Activated T-cell treated with anti-CD3 and anti-CD28 coated beads, Interleukin-2, amount 50 U/mL, for 48 hours (primary cell): ENCODE measurements at regions not wholly inside any gene's neighbourhood (a gene's known extent, or its start where the extent isn't known, plus 50 kb on each side); places are given as distances from the start of the nearest gene placed in this dataset.
"Not testable (repeated sequence)": the region's sequence is repeated elsewhere in the genome, so short reads cannot be mapped to it uniquely, and the experiment has no call there.

ENCODE experiments used
- DNase-seq, 2 experiments: peaks; one replicate each; pipeline ENCODE4 v3.0.0-alpha.2; 2020

DNA sequence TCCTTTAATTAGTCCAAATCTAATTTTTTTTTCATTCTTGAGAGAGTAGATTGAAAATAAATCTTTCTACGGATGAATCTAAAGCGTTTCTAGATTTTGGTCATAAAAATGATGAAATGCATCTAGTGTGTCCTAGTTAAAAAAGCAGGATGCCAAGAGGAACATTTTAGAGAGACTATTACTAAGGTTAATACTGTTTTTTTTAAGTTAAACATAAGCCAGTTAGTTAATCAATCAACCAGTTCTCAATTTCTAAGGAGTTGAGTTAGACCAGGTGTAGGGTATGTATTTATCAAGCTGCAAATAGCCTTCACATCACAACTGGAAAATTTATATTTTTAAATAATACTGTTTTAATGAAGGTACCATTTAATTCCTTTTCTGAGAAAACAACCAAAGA lies 679.5 kb upstream of the IGFBP7 start:
- no peak for DNase-seq

GRCh38 chr4:57777876-57778275 lies 667.7 kb upstream of the IGFBP7 start:
- no peak for DNase-seq

- no peak for DNase-seq
Observed at GRCh38 chr4:57774681-57775080, 664.5 kb upstream of the IGFBP7 start.

DNA sequence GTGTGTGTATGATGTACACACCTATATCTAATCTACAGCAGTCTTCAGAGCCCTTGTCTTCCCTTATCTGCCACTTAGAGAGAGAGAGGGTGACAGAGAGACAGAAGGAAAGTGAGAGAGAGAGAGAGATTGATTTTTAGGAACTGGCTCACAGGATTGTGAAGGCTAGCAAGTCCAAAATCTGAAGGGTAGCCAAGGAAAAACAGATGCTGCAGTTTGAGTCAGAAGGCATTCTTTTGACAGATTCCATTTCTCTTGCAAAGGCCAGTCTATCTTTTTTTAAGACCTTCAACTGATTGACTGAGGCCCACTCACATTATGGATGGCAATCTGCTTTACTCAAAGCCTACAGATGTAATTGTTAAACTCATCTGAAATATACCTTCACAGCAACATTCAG lies 664.0 kb upstream of the IGFBP7 start:
- DNase-seq, result no peak

GRCh38 chr4:57766341-57766740 lies 656.2 kb upstream of the IGFBP7 start:
- DNase-seq, result no peak

- DNase-seq, result no peak
Observed at GRCh38 chr4:57764856-57765255, 654.7 kb upstream of the IGFBP7 start.

DNA sequence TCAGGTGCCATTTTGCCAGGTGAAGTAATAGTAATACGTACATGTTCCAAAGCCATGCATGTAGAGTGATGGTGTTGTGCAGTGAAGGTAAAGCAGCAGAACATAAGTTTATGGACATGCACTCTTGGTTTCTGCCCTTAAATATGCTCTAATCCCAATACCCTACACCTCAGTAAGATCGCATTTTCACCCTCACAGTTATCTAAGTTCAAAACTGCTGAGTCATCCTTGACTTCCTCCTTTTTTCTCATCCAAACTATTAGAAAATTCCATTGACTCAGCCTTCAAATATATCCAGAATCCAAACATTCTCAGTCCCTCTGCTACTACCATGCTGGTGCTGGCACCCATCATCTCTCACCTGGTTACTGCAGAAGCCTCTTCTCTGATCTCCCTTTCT lies 652.9 kb upstream of the IGFBP7 start:
- DNase-seq, result no peak

DNA sequence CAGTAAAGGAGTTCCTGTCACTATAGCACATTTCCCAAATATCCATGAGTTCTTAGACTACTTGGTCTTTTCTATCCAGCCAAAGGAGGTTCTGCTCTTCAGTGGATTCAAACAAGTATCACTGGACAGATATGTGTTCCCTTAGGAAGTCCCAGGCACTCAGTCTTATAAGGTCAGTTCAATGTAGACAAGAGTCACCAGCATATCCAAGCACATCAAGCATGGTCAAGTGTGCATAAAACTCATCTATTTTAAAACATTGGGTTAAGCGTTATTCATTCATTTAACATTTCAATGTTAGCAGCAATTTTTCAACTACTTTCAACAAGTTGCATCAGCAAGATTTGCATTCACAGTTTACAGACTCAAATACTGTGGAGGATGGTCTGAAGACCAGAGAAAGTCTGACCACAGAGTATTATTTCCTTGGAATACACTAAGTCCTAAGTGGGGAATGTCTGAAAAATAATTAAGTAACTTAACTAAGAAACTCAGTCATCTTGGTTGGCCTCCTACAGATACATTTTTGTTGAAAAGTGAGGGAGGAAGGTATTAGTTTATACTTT lies 630.5 kb upstream of the IGFBP7 start:
- no peak for DNase-seq

DNA sequence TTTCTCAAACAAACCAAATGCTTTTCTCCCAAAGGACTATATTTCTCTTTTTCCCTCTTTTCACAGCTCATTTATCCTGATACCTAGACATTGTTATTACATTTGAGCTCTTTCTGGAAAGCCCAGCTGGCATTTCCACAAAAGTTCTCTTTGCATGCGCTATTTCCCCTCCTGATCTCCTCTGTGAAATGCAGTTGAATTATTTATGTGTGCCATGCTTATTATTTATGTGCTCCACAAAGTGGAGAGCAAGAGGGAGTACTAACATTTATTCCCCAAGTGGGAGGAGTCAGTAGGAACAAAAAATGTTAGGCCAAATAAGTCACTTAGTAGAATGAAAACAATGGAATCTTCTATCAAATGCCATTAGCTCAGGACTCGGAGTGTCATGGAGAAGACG lies 626.6 kb upstream of the IGFBP7 start:
- DNase-seq, result no peak

- DNase-seq, result no peak
Observed at GRCh38 chr4:57734104-57734670, 624.0 kb upstream of the IGFBP7 start.

DNA sequence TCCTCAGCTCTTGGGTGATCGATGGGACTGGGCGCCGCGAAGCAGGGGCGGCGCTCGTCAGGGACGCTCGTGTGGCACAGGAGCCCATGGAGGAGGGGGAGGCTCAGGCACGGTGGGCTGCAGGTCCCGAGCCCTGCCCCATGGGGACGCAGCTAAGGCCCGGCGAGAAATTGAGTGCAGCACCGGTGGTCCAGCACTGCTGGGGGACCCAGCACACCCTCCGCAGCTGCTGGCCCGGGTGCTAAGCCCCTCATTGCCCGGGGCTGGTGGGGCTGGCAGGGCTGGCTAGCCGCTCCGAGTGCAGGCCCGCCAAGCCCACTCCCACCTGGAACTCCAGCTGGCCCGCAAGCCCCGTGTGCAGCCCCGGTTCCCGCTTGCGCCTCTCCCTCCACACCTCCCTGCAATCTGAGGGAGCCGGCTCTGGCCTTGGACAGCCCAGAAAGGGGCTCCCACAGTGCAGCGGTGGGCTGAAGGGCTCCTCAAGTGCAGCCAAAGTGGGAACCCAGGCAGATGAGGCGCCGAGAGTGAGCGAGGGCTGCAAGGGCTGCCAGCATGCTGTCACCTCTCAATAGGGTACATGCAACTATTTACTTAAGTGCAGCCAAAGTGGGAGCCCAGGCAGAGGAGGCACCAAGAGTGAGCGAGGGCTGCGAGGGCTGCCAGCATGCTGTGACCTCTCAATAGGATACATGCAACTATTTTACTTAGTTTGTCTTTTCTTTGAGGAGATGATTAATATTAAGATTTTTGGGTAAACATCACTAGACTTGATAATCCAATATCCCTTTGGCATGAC lies 619.8 kb upstream of the IGFBP7 start:
- not testable (repeated sequence) for DNase-seq

DNA sequence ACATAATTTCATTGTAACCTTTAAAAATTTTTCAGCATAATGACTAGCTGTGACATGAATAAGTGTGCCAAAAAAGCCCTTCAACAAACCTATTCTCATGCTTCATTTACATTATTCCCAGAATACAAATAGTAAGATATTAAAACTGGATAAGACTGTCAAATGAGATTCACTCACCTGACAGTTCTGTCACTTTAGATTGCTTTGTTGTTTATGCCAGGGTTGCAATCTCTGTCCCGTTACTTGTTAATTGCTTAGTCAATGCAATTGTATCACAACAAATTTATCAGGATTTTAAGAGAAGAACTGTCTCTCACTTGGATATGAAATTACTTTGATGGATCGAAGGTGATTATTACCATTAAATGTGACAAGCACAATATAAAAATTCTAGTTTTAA lies 616.0 kb upstream of the IGFBP7 start:
- DNase-seq, result no peak

DNA sequence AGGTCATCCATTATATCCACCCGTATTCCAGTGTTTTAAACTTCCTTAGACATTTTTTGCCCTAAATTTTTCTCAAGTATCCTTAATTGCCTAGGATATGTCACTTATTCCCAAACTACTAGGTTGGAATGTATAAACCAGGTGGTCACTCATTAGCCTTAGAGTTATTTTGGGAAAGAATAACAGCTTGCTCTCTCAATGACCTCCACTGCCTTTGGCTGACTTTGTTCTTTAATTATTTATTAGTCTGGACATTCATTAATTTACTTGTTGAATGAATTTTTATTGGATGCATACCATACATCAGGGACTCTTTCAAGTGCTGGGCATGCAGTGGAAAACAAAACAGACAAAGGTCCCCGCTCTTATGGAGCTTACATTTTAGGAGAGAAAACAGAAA lies 609.3 kb upstream of the IGFBP7 start:
- no peak for DNase-seq

- DNase-seq, result not testable (repeated sequence)
Observed at GRCh38 chr4:57714313-57714712, 604.1 kb upstream of the IGFBP7 start.

DNA sequence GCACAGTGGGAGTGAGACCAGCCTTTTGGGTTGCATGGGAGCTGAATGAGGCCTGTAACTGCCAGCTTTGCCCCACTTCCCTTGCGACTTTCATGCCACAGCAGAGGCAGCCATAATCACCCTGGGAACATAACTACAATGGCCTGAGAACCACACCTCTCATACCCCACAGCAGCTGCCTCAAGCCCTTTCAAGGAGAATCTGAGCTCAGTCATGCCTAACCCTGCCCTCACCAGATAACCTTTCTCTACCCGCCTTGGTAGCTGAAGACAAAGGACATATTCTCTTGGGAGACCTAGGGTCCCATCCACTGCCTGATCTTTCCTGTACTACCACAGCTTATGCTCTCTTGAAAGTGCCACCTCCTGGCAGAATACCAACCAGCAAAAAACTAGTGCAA lies 599.9 kb upstream of the IGFBP7 start:
- DNase-seq, result no peak

GRCh38 chr4:57691370-57691769 lies 581.2 kb upstream of the IGFBP7 start:
- DNase-seq, result no peak

DNA sequence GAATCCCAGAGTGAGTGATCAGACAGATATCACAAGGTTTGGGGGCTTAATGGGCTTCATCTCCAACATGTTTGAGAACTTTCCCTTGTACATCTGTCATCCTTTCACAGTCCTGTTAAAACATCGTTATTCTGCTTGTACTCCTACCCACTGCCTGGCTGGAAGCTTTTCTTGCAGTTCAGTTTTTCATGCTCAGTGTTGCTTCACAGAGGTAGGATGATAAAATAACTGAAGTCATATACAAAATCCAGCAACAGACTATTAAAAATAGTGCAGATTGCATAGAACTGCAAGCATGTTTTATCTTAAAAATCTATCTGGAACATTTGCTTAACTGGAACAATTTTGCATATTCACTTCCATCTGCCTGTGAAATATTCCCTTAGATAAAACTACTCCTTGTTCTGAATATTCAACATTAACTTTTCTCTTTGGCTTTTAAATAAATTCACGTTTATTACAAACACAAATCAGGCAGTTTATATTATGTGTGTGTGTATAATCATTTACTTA lies 579.6 kb upstream of the IGFBP7 start:
- DNase-seq, result no peak

DNA sequence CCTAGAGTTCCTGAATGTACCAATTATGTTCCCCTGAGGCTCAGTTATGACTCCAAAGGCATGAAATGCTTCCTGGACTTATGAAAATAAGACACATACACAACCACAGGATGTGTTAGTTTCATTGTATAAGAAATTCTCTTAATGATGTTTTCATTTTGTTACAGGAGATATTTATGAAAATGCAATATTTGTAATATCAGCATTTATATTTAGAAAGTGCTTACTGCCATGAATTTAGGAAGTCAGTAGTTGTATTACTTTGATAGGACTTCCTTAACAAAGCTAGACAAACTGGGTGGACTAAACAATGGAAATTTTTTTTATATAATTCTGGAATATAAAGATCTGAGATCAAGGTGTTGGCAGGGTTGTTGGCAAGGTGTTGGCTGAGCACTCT lies 572.1 kb upstream of the IGFBP7 start:
- no peak for DNase-seq

- no peak for DNase-seq
Observed at GRCh38 chr4:57679969-57680368, 569.8 kb upstream of the IGFBP7 start.

DNA sequence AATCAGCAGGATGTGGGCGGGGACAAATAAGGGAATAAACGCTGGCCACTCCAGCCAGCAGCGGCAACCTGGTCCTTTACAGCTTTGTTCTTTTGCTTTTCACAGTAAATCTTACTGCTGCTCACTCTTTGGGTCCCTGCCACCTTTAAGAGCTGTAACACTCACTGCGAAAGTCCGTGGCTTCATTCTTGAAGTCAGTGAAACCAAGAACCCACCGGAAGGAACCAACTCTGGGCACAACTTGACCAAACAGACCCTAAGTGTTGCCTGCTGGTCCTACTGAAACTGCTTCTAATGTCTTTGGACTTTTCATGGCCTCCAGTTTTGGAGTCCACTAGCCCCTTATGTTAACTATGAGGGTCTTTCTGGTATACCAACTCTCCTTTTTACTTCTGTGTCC lies 566.2 kb upstream of the IGFBP7 start:
- no peak for DNase-seq

- DNase-seq, result no peak
Observed at GRCh38 chr4:57672846-57673433, 562.8 kb upstream of the IGFBP7 start.

DNA sequence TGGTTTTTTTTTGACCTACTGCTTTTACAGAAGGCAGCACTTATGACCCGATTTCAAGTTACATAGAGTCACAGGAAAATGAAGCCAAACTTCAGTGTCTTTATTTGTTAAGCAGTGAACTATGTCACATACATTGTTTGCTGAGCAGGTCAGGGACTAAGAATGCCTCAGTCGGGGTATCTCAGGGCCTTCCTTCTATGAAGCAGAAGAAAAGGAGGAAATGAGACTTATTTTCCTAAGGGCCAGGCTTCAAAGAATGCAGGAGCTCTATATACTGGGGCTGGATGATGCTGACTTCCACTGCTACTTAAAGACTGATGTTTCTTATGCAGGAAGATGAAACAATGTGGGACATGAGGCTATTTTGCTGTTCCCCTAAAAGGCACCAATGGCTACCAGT lies 558.4 kb upstream of the IGFBP7 start:
- DNase-seq, result no peak

- no peak for DNase-seq
Observed at GRCh38 chr4:57665806-57666205, 555.6 kb upstream of the IGFBP7 start.

GRCh38 chr4:57661517-57662090 lies 551.4 kb upstream of the IGFBP7 start:
- no peak for DNase-seq
